CD4-positive, alpha-beta T cell (primary cell): ENCODE measurements at regions not wholly inside any gene's neighbourhood (a gene's known extent, or its start where the extent isn't known, plus 50 kb on each side); places are given as distances from the start of the nearest gene placed in this dataset.

Experiments used
- ATAC-seq: fragments of 200-7000 bp; cut with Tn5 transposase; one replicate; pipeline ENCODE4 v1.10.0; 2022; ENCODE audit warnings: mild to moderate bottlenecking; ENCODE audit not compliant: poor library complexity
- CTCF ChIA-PET: fragments of 350-600 bp; sonication (Branson Sonifier 250); formaldehyde crosslinking; loops from one replicate; lab custom pipeline; 2021; ENCODE audit warnings: antibody characterized with exemption, inconsistent platforms; lab: Charles Lee
- POLR2A ChIA-PET: fragments of 350-600 bp; sonication (Branson Sonifier 250); formaldehyde crosslinking; loops from one replicate; lab custom pipeline; 2021; ENCODE audit warnings: antibody characterized with exemption, inconsistent platforms; lab: Charles Lee
- DNase-seq, 14 experiments: peaks; one replicate each; pipeline ENCODE4 v3.0.0-alpha.2; 2013 to 2020; ENCODE audit warnings: mixed read lengths in 2 of 14
- H3K27ac ChIP-seq, 2 donors: one replicate each; pipeline versions ENCODE4 v1.5.1 to v1.7.0; 2013; ENCODE audit warnings: low read length in 2 of 2, low read depth in 1 of 2, mild to moderate bottlenecking in 1 of 2
- H3K27me3 ChIP-seq, 2 experiments: 1 replicate in 1 of 2; 2 replicates in 1 of 2; pipeline versions ENCODE4 v1.6.1 to v1.7.0; 2013; ENCODE audit warnings: low read length in 2 of 2, control low read depth in 1 of 2, mild to moderate bottlenecking in 1 of 2, moderate library complexity in 1 of 2; ENCODE audit not compliant: insufficient read depth in 2 of 2, control insufficient read depth in 1 of 2
- H3K36me3 ChIP-seq: one replicate; pipeline ENCODE4 v1.6.1; 2013; ENCODE audit warnings: low read length, control low read depth; ENCODE audit not compliant: insufficient read depth
- H3K4me1 ChIP-seq: one replicate; pipeline ENCODE4 v1.6.1; 2013; ENCODE audit warnings: low read length, control low read depth; ENCODE audit not compliant: insufficient read depth
- H3K4me3 ChIP-seq: one replicate; pipeline ENCODE4 v1.5.1; 2013; ENCODE audit warnings: mild to moderate bottlenecking, low read length, moderate library complexity
- H3K9me3 ChIP-seq, 2 experiments: 1 replicate in 1 of 2; 2 replicates in 1 of 2; pipeline versions ENCODE4 v1.6.1 to v1.7.0; 2013; ENCODE audit warnings: low read length in 2 of 2, mild to moderate bottlenecking in 2 of 2, control low read depth in 1 of 2, moderate library complexity in 1 of 2; ENCODE audit not compliant: control insufficient read depth in 1 of 2, insufficient read depth in 1 of 2
- H3K27ac Mint-ChIP-seq: one replicate; pipeline ENCODE4 v1.8.0; 2020; ENCODE audit warnings: mixed read lengths
- H3K27me3 Mint-ChIP-seq: one replicate; pipeline ENCODE4 v1.8.0; 2021; ENCODE audit warnings: mixed read lengths
- H3K36me3 Mint-ChIP-seq: one replicate; pipeline ENCODE4 v1.8.0; 2021; ENCODE audit warnings: low read depth, mixed read lengths
- H3K4me1 Mint-ChIP-seq: one replicate; pipeline ENCODE4 v1.8.0; 2021; ENCODE audit warnings: low read depth, mixed read lengths
- H3K4me3 Mint-ChIP-seq: one replicate; pipeline ENCODE4 v1.8.0; 2020; ENCODE audit warnings: mild to moderate bottlenecking, mixed read lengths
- H3K9me3 Mint-ChIP-seq: one replicate; pipeline ENCODE4 v1.8.0; 2020; ENCODE audit warnings: mixed read lengths
- intact Hi-C, 2 experiments: fragments of 100-400 bp; cut with DNase I in 1 of 2; cut with micrococcal nuclease in 1 of 2; formaldehyde crosslinking; loops; one replicate each; pipeline versions ENCODE4 v1.15.1 to v1.9.0; 2023 to 2025; cut with DNase I, micrococcal nuclease
- TF ChIP-seq, protein P1 (sequence below): fragments of 200-600 bp; IDR thresholded peaks from one replicate; pipeline ENCODE4 v1.8.0; 2022; ENCODE audit warnings: antibody characterized with exemption, mild to moderate bottlenecking

DNA sequence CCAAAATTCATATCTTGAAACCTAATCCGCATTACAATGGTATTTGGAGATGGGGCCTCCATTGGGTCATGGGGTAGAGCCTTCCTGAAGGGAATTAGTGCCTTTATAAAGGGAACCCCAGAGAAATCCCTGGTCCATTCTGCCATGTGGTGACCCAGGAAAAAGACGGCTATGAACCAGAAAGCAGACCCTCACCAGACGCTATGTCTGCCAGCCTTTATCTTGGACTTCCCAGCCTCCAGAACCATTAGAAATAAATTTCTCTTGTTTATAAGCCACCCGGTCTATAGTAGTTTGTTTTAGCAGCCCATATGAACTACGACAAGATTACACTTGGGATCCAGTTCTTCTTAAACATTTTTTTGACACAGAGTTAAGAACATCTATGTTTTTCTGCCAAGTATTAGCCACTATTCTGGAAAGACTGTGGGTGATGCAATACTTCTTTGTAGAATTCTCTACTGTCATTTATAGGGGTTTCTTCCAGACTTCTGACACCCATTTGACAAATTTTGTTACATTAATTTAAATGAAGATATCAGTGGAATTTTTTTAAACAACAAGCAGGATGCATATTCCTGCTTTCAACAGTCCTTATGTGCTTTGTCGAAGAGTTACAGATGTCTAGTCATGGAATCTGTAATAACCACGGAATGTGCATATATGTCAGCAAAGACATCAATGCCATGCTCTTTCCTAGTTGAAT is 572.4 kb downstream of the NR2F1-AS1 start:
- no peaks in the 10 kb centered on the region for H3K4me1 Mint-ChIP-seq
- TF ChIP-seq, protein P1, sequence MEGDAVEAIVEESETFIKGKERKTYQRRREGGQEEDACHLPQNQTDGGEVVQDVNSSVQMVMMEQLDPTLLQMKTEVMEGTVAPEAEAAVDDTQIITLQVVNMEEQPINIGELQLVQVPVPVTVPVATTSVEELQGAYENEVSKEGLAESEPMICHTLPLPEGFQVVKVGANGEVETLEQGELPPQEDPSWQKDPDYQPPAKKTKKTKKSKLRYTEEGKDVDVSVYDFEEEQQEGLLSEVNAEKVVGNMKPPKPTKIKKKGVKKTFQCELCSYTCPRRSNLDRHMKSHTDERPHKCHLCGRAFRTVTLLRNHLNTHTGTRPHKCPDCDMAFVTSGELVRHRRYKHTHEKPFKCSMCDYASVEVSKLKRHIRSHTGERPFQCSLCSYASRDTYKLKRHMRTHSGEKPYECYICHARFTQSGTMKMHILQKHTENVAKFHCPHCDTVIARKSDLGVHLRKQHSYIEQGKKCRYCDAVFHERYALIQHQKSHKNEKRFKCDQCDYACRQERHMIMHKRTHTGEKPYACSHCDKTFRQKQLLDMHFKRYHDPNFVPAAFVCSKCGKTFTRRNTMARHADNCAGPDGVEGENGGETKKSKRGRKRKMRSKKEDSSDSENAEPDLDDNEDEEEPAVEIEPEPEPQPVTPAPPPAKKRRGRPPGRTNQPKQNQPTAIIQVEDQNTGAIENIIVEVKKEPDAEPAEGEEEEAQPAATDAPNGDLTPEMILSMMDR, result no peak
- Histone ChIP-seq H3K9me3 (no peaks in the 10 kb centered on the region), H3K27ac (no peak overlapping the region), H3K27me3 (no peaks in the 10 kb centered on the region), H3K36me3 (no peaks in the 10 kb centered on the region), H3K4me1 (no peaks in the 10 kb centered on the region), H3K4me3 (no peak overlapping the region)
- no peaks in the 10 kb centered on the region for H3K27me3 Mint-ChIP-seq
- no peak overlapping the region for H3K4me3 Mint-ChIP-seq
- no peak overlapping the region for H3K27ac Mint-ChIP-seq
- H3K9me3 Mint-ChIP-seq, result peaks cover 2% of the 10 kb centered on the region
- ChIA-PET POLR2A (no interaction called here), CTCF (no interaction called here)
- DNase-seq (no peak), ATAC-seq (no peak)
- no peaks in the 10 kb centered on the region for H3K36me3 Mint-ChIP-seq
- intact Hi-C loops, result no loop called here

DNA sequence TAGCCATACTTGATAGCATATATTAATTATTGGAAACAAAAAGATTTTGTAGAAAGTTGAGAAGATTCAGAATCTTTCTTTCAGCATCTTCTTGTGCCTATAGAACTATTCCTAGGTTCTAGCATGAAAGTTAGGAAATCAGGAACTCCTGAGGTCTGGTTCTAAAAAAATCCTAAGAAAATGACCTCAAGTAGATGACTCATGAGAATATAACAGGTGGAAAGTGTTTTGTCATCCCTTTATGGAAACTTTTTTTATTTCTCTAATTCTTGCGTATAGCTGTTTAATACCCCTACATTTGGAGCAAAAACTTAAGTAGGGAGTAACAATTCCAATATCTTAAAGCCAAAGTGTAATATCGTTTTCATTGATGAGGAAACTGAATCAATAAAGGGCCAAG is 574.1 kb downstream of the NR2F1-AS1 start:
- H3K4me1 Mint-ChIP-seq, result no peaks in the 10 kb centered on the region
- ChIA-PET POLR2A (no interaction called here), CTCF (no interaction called here)
- no peak for DNase-seq
- H3K4me3 ChIP-seq, result no peak overlapping the region
- no peak overlapping the region for H3K4me3 Mint-ChIP-seq
- ATAC-seq, result no peak
- H3K27ac ChIP-seq, result no peak overlapping the region
- no peaks in the 10 kb centered on the region for H3K27me3 ChIP-seq
- no peaks in the 10 kb centered on the region for H3K36me3 Mint-ChIP-seq
- no peaks in the 10 kb centered on the region for H3K36me3 ChIP-seq
- no peaks in the 10 kb centered on the region for H3K4me1 ChIP-seq
- no peak overlapping the region for H3K27ac Mint-ChIP-seq
- no peaks in the 10 kb centered on the region for H3K9me3 ChIP-seq
- H3K9me3 Mint-ChIP-seq, result peaks cover 2% of the 10 kb centered on the region
- intact Hi-C loops, result no loop called here
- TF ChIP-seq, protein P1, result no peak
- no peaks in the 10 kb centered on the region for H3K27me3 Mint-ChIP-seq

DNA sequence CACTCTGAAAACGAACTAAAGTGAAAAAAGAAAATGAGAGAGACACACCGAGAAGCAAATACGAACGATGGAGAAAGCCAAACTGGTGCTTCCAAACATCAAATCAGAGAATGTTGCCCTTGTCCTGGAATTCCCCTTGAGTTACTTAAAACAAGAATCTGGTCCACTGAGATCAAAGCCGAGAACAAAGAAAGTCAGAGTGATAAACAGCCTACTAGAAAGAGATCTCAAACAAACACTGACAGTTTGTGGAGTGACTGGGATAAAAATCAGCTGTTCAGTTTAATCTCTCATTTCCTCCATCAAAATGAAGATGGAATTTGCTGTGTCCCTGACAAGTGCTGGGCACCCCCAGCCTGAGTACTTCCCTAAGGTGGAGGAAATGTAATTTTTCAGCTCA is 582.6 kb downstream of the NR2F1-AS1 start:
- Mint-ChIP-seq H3K27ac (no peak overlapping the region), H3K27me3 (no peaks in the 10 kb centered on the region), H3K36me3 (no peaks in the 10 kb centered on the region), H3K9me3 (peaks cover 4% of the 10 kb centered on the region), H3K4me3 (no peak overlapping the region), H3K4me1 (no peaks in the 10 kb centered on the region)
- intact Hi-C loops, result no loop called here
- Histone ChIP-seq H3K4me1 (no peaks in the 10 kb centered on the region), H3K4me3 (no peak overlapping the region), H3K27ac (no peak overlapping the region), H3K9me3 (no peaks in the 10 kb centered on the region), H3K36me3 (no peaks in the 10 kb centered on the region), H3K27me3 (no peaks in the 10 kb centered on the region)
- POLR2A ChIA-PET, result no interaction called here
- TF ChIP-seq, protein P1, result no peak
- ATAC-seq (no peak), DNase-seq (no peak)
- CTCF ChIA-PET, result no interaction called here
